ENCODE measurements at regions not wholly inside any gene's neighbourhood (a gene's known extent, or its start where the extent isn't known, plus 50 kb on each side); places are given as distances from the start of the nearest gene placed in this dataset.
"Not testable (repeated sequence)": the region's sequence is repeated elsewhere in the genome, so short reads cannot be mapped to it uniquely, and the experiment has no call there.

DNA sequence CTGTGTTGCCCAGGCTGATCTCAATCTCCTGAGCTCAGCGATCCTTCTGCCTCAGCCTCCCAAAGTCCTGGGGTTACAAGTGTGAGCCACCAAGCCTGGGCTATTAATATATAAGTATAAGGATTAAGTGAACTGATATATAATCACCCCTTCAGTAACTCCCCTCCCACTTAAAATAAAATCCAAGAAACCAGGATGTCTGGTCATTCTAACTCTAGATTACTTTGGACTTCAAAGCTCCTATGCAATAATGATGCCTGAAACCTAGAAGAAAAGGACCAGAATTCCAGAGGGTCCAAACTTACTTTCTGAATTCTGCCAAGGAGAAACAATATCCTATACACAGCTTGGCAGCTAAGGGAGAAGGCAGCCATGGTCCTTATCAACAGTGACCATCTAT lies 206.8 kb upstream of the ZNF217 start:
- DNase-seq, result no peak

DNA sequence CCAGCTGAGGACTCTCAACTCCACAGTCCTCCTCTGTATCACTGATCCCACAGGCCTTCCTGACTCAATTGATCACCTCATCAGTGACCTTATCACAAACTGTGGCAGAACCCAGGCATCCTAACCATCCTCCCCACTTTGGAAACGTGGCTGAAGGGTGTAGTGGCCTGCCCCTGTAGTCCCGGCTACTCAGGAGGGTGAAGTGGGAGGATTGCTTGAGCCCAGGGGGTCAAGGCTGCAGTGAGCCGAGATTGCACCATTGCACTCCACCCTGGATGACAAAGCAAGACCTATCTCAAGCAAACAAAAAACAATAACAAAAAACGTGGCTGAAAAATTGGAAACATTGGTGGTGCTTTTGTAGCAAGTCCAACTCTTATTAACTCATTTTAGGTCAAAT lies 203.4 kb upstream of the ZNF217 start:
- DNase-seq, result no peak

DNA sequence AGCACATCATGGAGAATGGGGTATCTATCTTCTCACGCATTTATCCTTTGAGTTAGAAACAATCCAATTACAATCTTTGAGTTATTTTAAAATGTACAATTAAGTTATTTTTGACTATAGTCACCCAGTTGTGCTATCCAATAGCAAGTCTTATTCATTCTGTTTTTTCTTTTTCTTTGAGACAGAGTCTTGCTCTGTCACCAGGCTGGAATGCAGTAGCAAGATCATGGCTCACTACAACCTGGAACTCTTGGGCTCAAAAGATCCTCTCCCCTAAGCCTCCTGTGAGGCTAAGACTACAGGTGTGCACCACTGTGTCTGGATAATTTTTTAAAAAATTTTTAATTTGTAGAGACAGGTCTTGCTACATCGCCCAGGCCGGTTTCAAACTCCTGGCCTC lies 201.5 kb upstream of the ZNF217 start:
- DNase-seq, result no peak

DNA sequence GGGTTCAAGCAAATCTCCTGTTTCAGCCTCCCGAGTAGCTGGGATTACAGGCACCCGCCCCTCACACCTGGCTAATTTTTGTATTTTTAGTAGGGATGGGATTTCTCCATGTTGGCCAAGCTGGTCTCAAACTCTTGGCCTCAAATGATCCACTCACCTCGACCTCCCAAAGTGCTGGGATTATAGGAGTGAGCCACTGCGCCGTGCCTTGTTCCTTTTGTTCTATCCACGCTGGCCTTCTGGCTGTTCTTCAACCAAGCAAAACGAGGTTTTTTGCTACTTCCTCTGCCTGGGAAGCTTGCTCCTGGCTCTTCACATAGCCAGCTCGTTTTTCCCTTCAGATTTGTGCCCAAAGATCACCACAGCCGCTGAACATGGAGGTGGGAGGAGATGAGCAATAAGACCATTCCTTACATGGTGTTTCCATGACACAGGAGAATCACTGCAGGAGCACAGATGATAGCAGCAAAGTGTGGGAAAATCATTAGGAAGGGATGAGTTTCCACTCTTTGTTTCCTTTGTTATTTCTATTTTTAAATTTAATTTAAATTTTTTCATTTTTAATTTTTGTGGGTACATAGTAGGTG lies 201.0 kb upstream of the ZNF217 start:
- DNase-seq, result no peak

DNA sequence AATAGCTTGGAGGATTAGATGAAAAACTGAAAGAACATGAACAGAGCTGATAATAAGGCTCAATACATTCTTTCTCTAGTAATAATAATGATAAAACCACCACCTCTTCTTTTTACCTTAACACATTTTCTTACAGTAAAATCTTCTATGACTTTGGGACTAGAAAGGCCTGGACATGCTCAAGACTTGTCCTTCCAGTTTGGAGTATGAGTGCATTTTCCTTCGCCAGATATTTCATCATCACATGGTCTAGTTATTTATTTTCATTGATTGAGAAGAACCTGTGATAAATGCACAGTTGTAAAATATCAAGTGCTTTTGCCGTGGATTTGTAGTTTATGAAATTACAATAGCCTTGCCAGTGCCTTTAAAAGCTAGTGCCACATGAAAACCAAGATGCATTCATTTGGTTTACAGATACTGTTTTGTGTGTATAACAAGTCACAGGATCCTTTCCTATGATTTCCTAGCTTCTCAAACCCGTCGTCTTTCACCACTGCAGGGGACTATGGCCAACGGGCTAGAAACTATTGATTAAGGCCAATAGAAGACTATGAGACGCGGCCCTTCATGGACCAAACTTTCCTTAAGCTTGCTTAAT lies 200.2 kb upstream of the ZNF217 start:
- no peak for DNase-seq

DNA sequence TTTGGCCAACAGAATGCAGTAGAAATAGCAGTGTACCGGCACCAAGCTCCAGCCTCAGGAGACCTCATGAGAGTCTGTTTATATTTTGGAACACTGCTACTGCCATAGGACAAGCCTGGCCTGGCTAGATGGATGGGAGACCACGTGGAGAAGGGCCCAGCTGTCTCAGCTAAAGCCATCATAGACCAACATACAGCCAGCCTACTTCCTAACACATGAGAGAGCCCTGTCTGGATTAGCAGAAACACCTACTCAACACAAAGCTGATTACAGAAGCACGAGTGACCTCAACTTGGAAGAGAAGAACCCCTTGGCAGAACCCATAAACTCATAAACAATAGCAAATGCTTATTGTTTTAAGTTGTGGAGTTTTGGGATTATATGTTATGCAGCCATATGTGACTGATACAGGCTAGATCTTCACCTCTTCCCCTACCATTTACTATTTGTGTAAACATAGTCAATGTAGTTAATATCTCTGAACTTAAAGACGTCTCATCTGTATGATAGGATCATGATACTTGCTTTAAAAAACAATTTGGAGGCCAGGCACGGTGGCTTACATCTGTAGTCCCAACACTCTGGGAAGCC lies 199.4 kb upstream of the ZNF217 start:
- DNase-seq, result no peak

DNA sequence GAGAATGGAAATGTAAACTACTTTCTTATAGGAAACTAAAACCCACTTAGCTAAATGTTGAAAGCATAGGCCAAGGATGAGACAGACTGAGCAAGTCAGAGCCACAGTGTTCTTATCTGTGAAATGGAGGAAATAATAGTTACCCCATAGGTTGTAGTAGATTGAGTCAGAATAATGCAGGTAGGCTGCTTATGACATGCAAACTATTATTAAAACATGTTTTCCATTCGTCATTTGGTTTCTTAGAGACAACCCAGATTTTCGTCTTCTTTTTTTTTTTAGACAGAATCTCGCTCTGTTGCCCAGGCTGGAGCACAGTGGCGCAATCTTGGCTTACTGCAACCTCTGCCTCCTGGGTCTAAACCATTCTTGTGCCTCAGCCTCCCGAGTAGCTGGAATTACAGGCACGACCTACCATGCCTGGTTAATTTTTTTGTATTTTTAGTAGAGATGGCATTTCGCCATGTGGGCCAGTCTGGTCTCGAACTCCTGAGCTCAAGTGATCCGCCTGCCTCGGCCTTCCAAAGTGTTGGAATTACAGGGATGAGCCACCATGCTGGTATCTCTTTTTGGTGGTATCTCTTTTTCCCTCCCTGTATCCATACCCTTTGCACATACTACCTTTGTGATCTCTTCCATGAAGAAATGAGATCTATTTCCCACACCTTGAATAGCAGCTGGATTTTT lies 196.5 kb upstream of the ZNF217 start:
- DNase-seq, result no peak

DNA sequence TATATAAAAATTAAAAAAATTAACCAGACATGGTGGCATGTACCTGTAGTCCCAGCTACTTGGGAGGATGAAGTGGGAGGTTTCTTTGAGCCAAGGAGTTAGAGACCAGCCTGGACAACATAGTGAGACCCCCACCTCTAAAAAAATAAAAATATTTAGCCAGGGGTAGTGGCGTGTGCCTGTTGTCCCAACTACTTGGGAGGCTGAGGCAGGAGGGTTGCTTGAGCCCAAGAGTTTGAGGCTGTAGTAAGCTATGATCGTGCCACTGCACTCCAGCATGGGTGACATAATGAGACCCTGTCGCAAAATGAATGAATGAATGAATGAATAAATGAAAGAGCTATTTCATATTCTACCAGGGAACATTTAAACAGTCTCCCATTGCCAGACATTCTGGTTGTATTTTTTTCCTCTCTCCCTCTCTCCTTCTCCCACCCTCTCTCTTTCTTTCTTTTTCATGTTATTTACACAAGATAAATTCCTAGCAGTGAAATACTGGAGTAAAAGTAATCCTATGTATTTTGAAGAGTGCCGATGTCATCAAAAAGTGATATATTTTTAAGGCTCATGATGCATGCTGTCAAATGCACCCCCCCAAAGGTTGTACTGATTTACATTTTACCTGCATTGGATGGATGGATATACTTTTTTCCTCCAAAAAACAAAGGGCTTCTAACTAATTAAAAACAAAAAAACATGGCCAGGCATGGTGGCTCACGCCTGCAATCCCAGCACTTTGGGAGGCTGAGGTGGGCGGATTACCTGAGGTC lies 194.8 kb upstream of the ZNF217 start:
- no peak for DNase-seq

DNA sequence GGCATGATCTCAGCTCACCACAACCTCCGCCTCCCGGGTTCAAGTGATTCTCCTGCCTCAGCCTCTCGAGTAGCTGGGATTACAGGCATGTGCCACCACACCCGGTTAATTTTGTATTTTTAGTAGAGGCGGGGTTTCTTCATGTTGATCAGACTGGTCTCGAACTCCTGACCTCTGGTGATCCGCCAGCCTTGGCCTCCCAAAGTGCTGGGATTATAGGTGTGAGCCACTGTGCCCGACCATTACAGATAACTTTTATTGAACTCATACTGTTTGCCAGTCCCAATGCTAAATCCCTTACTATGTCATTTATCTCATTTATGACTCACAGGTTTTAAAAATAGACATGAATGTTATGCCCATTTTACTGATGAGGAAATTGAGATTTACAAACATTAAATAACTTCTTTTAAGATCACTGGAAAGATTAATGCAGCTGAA lies 193.9 kb upstream of the ZNF217 start:
- not testable (repeated sequence) for DNase-seq

DNA sequence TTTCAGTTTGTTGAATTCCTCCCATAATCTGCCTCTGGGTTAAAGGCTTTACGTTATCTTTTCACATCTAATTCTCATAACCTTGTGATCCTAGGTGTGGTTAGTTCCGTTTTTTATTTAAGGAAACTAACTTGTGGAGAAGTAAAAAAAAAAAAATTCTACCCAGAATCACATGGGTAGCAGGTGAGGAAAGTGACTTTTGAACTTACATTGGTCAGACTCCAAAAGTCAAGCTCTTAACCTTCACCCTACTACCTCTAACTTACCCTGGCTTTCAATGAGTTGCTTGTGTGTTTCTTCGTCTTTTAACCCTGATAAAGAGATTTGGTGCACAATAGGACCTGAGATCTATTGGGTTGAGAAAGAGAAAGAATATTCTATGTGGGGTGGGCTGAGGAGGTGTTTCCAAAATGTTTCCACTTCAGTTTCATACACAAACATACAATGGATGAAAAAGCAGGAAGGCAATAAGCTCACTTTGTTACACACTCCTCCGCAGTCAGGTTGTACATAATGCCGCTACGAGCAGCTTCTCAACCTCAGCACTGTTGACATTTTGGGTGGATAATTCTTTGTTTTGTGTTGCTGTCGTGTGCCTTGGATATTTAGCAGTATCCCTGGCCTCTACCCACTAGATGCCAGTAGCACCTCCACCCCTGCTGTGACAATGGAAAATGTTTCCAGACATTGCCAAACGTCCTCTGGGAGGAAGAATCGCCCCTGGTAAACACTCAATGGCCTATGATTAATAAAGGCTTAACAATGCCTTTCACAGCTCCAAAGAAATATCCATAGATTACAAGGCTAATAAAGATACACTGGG lies 193.0 kb upstream of the ZNF217 start:
- no peak for DNase-seq

DNA sequence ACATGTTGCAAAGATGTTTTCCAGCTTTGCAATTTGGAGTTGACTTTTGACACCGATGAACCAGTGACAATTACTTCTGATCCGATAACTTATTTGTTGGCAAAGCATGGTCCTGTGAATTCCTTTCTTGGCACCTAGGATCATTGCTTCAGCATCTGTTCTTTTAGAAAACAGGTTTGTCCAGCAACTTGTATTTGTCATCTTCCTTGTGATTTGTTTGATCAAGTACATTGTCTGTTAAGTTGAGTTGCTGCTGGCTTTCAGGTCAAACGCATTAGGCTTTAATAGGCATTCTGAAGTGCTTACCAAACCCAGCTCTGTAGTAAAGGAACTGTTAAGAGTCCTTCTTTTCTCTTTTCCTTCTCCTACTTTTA lies 192.4 kb upstream of the ZNF217 start:
- no peak for DNase-seq

DNA sequence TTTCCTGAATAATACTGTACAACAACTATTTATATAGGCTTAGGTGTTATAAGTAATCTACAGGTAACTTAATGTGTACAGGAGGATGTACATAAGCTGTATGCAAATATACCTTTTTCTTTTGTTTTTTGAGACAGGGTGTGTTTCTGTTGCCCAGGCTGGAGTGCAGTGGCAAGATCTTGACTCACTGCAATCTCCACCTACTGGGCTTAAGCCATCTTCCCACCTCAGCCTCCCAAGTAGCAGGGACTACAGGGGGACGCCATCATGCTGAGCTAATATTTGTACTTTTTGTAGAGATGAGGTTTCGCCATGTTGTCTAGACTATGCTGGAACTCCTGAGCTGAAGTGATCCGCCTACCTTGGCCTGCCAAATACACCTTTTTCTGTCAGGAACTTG lies 191.7 kb upstream of the ZNF217 start:
- DNase-seq, result no peak

DNA sequence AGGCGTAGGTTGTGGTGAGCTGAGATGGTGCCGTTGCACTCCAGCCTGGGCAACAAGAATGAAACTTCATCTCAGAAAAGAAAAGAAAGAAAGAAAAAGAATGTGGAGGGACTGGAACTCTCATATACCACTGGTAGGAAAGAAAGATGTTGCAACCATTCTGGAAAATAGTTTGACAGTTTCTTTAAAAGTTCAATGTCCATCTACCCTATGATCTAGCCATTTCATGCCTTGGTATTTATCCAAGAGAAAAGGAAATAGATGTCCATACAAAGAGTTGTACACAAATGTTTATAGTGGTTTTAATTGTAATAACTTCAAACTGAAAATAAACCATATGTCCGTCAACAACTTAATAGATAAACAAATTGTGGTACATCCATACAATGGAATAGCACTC lies 190.1 kb upstream of the ZNF217 start:
- no peak for DNase-seq

DNA sequence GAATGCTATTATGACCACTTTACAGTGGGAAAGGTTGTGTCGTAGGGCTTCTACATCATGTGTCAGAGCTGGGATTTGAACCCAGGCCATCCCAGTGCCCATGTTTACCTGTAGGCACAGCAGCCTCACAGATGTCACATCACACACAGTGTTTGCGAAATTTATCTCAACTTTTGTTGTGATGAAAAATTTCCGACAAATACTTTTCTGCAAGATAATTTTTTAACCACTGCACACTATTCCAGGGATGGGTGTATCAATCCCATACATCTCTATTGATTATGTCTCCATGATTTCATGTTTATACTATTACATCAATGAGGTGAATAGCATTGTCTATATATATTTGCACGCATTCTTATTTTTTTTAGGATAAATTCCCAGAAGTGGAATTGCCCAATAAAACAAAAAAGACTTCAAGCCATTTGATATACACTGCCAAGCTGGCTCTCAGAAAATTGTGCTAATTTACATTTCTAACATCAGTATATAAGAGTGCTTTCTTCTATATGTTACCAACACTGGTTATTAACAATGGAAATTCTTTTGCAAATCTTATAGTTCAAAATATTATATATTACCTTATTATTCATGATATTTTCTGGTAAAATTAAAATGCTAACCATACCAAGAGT lies 189.1 kb upstream of the ZNF217 start:
- DNase-seq, result no peak

DNA sequence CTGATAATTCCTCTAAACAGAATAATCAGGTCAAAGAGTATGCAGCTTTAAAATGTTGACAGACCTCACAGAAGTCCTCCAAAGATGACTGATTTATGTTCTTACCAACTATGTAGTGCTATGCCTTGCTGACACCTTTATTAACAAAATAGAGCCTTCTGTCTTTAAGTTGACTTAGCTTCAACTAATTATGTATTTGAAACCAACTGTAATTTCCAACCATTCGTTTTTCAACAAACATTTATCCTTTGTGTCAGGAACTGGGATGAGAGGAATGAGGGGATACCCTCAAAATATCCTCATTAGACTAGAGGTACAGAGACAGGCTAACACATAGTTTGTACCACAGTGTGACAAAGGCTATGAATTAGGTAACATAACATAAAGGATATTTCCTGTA lies 186.2 kb upstream of the ZNF217 start:
- no peak for DNase-seq

DNA sequence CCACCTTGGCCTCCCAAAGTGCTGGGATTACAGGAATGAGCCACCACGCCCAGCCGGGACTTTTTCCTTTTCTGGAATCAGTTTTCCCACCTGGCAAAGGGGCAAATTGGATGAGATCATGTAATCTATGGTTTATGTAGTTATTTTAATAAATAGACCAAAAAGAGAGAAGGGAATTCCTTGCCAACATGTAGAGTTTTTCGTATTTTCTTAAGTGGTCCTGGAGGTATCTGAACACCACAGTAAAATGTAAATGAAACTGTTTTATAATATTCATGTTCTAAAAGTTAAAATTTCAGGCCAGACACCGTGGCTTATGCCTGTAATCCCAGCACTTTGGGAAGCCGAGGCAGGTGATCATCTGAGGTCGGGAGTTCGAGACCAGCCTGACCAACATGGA lies 185.1 kb upstream of the ZNF217 start:
- no peak for DNase-seq

DNA sequence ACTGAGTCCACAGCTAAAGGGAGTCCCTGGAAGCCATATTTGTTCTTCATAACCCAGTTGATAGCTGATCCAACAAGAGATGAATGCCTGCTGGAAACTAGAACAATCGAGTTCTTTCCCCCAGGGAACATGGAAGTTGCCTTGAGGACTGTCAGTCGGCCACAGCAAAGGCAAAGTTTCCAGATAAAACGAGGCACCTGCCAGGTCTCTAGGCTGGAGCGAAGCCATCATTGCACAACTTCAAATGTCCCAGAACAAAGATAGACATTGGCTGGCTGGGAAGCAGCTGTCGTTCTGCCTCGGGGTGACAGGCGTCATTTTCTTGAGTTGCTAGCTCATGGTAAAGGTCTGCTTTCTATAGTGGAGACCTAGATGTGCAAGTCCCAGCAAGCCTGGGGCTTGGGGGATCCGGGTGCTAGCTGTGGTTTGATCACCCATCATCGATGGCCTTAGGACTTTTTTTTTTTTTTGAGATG lies 184.4 kb upstream of the ZNF217 start:
- no peak for DNase-seq

DNA sequence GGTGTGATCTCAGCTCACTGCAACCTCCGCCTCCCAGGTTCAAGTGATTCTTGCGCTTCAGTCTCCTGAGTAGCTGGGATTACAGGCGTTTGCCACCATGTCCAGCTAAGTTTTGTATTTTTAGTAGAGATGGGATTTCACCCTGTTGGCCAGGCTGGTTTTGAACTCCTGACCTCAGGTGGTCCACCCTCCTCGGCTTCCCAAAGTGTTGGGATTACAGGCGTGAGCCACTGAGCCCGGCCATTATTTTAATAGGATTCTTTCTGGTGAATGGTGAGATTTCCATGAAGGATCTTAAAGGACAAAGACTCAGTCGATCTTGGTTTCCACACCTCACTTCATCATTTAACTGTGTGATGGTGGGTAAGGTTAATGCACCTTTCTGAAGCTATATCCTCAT lies 183.8 kb upstream of the ZNF217 start:
- not testable (repeated sequence) for DNase-seq

DNA sequence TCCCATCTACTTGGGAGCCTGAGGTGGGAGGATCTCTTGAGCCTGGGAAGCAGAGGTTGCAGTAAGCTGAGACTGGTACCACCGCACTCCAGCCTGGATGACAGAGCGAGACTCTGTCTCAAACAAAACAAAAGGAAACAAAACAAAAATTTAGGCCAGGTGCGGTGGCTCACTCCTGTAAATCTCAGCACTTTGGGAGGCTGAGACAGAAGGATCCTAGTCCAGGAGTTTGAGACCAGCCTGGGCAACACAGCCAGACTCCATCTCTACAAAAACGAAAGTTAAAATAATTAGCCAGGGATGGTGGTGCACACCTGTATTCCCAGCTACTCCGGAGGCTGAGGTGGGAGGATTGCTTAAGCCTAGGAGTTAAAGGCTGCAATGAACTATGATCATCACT lies 183.2 kb upstream of the ZNF217 start:
- DNase-seq, result no peak

DNA sequence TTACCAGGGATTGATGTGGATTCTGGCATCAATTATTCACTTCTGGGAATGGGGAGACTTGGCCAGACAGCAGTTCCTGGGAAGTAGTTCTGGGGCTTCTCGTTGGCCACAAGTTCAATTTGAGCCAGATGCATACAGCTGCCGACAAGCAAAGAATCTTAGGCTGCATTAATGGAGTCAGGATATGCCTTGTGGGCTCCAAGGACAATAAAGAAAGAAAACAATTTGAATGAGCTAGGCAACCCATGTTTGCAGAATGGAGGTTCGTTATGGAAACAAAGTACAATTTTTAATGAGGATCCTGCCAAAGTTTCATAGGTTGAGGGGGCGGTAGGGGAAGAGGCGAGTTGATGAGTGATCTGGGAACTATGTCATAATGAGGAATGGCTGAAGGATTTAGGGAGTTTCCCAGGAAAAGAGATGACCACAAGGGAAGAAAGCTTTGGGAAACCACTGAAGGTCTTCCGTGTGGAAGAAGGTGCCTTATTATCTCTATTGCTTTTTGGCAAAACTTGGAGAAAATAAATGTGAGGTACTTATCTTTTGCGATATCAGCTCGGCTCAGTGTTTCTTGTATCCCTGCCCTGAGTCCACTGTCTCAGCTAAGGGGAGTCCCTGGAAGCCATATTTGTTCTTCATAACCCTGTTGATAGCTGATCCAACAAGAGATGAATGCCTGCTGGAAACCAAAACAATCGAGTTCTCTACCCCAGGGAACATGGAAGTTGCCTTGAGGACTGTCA lies 181.0 kb upstream of the ZNF217 start:
- DNase-seq, result no peak

Measured in right lung (tissue), 2 donors.